H1 (cell line): ENCODE measurements at regions not wholly inside any gene's neighbourhood (a gene's known extent, or its start where the extent isn't known, plus 50 kb on each side); places are given as distances from the start of the nearest gene placed in this dataset.

Source experiments
- CTCF ChIA-PET: fragments of 300-600 bp; sonication (Branson Sonifier 250); formaldehyde crosslinking; loops from one replicate; lab custom pipeline; 2021; ENCODE audit not compliant: partially characterized antibody; lab: Charles Lee
- POLR2A ChIA-PET: fragments of 300-600 bp; sonication (Branson Sonifier 250); formaldehyde crosslinking; loops from one replicate; lab custom pipeline; 2021; ENCODE audit warnings: inconsistent platforms; ENCODE audit not compliant: partially characterized antibody; lab: Charles Lee
- DNase-seq, 2 experiments: peaks; one replicate each; pipeline versions ENCODE4 v3.0.0 to v3.0.0-alpha.2; 2010 to 2022; ENCODE audit warnings: low spot score in 2 of 2, low read depth in 1 of 2, mixed read lengths in 1 of 2
- FAIRE-seq: peaks from 2 replicates; lab custom pipeline; 2011; peaks lifted over from hg19 to GRCh38; lab: Jason Lieb, UNC
- H2AFZ ChIP-seq: 2 replicates; pipeline ENCODE4 v1.8.1; 2012; ENCODE audit warnings: low read length, inconsistent platforms
- H2AK5ac ChIP-seq: 2 replicates; pipeline ENCODE4 v1.6.1; 2013; ENCODE audit warnings: low read depth, low read length
- H2BK120ac ChIP-seq: replicated peaks from 2 replicates; pipeline ENCODE3; 2013; ENCODE audit warnings: low read depth, low read length, inconsistent platforms
- H2BK12ac ChIP-seq: 2 replicates; pipeline ENCODE4 v1.6.1; 2013; ENCODE audit warnings: low read depth, low read length
- H2BK15ac ChIP-seq: 2 replicates; pipeline ENCODE4 v1.6.1; 2013; ENCODE audit warnings: low read length
- H2BK20ac ChIP-seq: 2 replicates; pipeline ENCODE4 v1.6.1; 2013; ENCODE audit warnings: low read length
- H2BK5ac ChIP-seq: 2 replicates; pipeline ENCODE4 v1.6.1; 2013; ENCODE audit warnings: low read depth, low read length
- H3K14ac ChIP-seq: 2 replicates; pipeline ENCODE4 v1.6.1; 2013; ENCODE audit warnings: inconsistent platforms; ENCODE audit not compliant: insufficient read length
- H3K18ac ChIP-seq: 2 replicates; pipeline ENCODE4 v1.6.1; 2013; ENCODE audit warnings: low read length; ENCODE audit errors: extremely low read depth
- H3K23ac ChIP-seq: 2 replicates; pipeline ENCODE4 v1.6.1; 2013; ENCODE audit warnings: inconsistent platforms; ENCODE audit not compliant: insufficient read length
- H3K23me2 ChIP-seq: 2 replicates; pipeline ENCODE4 v1.6.1; 2013; ENCODE audit warnings: low read depth, low read length
- H3K27ac ChIP-seq: 2 replicates; pipeline ENCODE4 v1.6.1; 2011; ENCODE audit warnings: low read depth, low read length, inconsistent platforms
- H3K27me3 ChIP-seq, 4 experiments: replicated peaks in 1 of 4; 1 replicate in 1 of 4; 2 replicates in 3 of 4; pipeline versions ENCODE4 v1.6.1 to v1.8.1; 2011 to 2013; ENCODE audit warnings: low read length in 3 of 4, mild to moderate bottlenecking in 3 of 4, inconsistent platforms in 2 of 4, mixed read lengths in 2 of 4, moderate library complexity in 1 of 4; ENCODE audit not compliant: control insufficient read depth in 3 of 4, insufficient read depth in 3 of 4; ENCODE audit errors: extremely low read depth in 1 of 4
- H3K36me3 ChIP-seq, 4 experiments: 2 replicates each; pipeline versions ENCODE4 v1.6.1 to v1.8.1; 2011 to 2013; ENCODE audit warnings: mild to moderate bottlenecking in 4 of 4, low read length in 3 of 4, moderate library complexity in 2 of 4, control low read depth in 1 of 4, inconsistent platforms in 1 of 4; ENCODE audit not compliant: insufficient read depth in 4 of 4, control insufficient read depth in 2 of 4
- H3K4ac ChIP-seq: replicated peaks from 2 replicates; pipeline ENCODE3; 2013; ENCODE audit warnings: low read length, low read depth, mixed read lengths, inconsistent platforms; ENCODE audit not compliant: insufficient read length
- H3K4me1 ChIP-seq, 4 experiments: replicated peaks in 1 of 4; 1 replicate in 1 of 4; 2 replicates in 3 of 4; pipeline versions ENCODE4 v1.6.1 to v1.8.1; 2011 to 2013; ENCODE audit warnings: low read length in 3 of 4, inconsistent platforms in 2 of 4, mixed read lengths in 1 of 4; ENCODE audit not compliant: insufficient read depth in 4 of 4, control insufficient read depth in 3 of 4
- H3K4me2 ChIP-seq, 2 experiments: 2 replicates each; pipeline versions ENCODE4 v1.6.1 to v1.8.1; 2011 to 2013; ENCODE audit warnings: low read depth in 2 of 2, low read length in 2 of 2, control low read depth in 1 of 2, inconsistent platforms in 1 of 2, mild to moderate bottlenecking in 1 of 2; ENCODE audit not compliant: insufficient read depth in 1 of 2
- H3K4me3 ChIP-seq, 4 experiments: fragments of 200-600, 300-600 bp in 1 of 4; sonication (generic), shearing (Covaris generic), sonication (Bioruptor Twin) in 1 of 4; 2 replicates each; pipeline versions ENCODE4 v1.5.1 to v1.8.1; 2011 to 2016; ENCODE audit warnings: low read length in 4 of 4, low read depth in 3 of 4, control low read depth in 2 of 4, inconsistent platforms in 2 of 4, mild to moderate bottlenecking in 2 of 4, mixed read lengths in 1 of 4, moderate library complexity in 1 of 4; ENCODE audit not compliant: insufficient read depth in 2 of 4; ENCODE audit errors: extremely low read depth in 1 of 4
- H3K56ac ChIP-seq: replicated peaks from 2 replicates; pipeline ENCODE3; 2013; ENCODE audit warnings: low read depth, mild to moderate bottlenecking, mixed read lengths, low read length, inconsistent platforms; ENCODE audit not compliant: insufficient read length
- H3K79me1 ChIP-seq: 2 replicates; pipeline ENCODE4 v1.6.1; 2013; ENCODE audit warnings: low read depth, low read length, control low read depth
- H3K79me2 ChIP-seq, 2 experiments: 2 replicates each; pipeline versions ENCODE4 v1.6.1 to v1.8.1; 2012 to 2013; ENCODE audit warnings: low read length in 2 of 2, mild to moderate bottlenecking in 2 of 2, inconsistent platforms in 1 of 2; ENCODE audit not compliant: insufficient read depth in 2 of 2, control insufficient read depth in 1 of 2
- H3K9ac ChIP-seq, 4 experiments: replicated peaks in 1 of 4; 1 replicate in 1 of 4; 2 replicates in 3 of 4; pipeline versions ENCODE4 v1.6.1 to v1.8.1; 2011 to 2013; ENCODE audit warnings: low read depth in 3 of 4, low read length in 3 of 4, control low read depth in 2 of 4, mild to moderate bottlenecking in 2 of 4, moderate library complexity in 2 of 4, inconsistent platforms in 1 of 4; ENCODE audit errors: extremely low read depth in 1 of 4
- H3K9me3 ChIP-seq, 2 experiments: 2 replicates each; pipeline versions ENCODE4 v1.6.1 to v1.8.1; 2012 to 2013; ENCODE audit warnings: mild to moderate bottlenecking in 2 of 2, moderate library complexity in 2 of 2, control low read depth in 1 of 2, inconsistent platforms in 1 of 2, low read depth in 1 of 2, low read length in 1 of 2, mixed read lengths in 1 of 2; ENCODE audit not compliant: insufficient read depth in 2 of 2
- H4K20me1 ChIP-seq, 2 experiments: replicated peaks in 1 of 2; 2 replicates each; pipeline versions ENCODE3 to v1.8.1; 2011 to 2013; ENCODE audit warnings: inconsistent platforms in 2 of 2, low read length in 2 of 2, mild to moderate bottlenecking in 1 of 2; ENCODE audit not compliant: insufficient read depth in 2 of 2, control insufficient read depth in 1 of 2
- H4K5ac ChIP-seq: 2 replicates; pipeline ENCODE4 v1.6.1; 2013; ENCODE audit warnings: low read length, low read depth, mixed read lengths, inconsistent platforms; ENCODE audit not compliant: insufficient read length
- H4K8ac ChIP-seq: 2 replicates; pipeline ENCODE4 v1.8.0; 2013; ENCODE audit warnings: mild to moderate bottlenecking, moderate library complexity, low read length, inconsistent platforms; ENCODE audit not compliant: insufficient read depth; ENCODE audit errors: extremely low read depth
- H4K91ac ChIP-seq: replicated peaks from 2 replicates; pipeline ENCODE3; 2013; ENCODE audit warnings: low read length, mixed read lengths, inconsistent platforms; ENCODE audit not compliant: insufficient read length
- CTBP2 ChIP-seq: IDR thresholded peaks from 2 replicates; pipeline ENCODE4 v1.7.0; 2011; ENCODE audit warnings: borderline replicate concordance, mild to moderate bottlenecking, moderate library complexity, mixed read lengths, low read length; ENCODE audit not compliant: insufficient read depth, insufficient read length
- WGBS, 2 experiments: shearing (Covaris generic) in 1 of 2; methylation state at CpG; one replicate each; pipeline versions ENCODE4 v1.1.6 to v1.1.7; 2013 to 2015; ENCODE audit warnings: low lambda C conversion rate in 2 of 2, mixed read lengths in 2 of 2, inconsistent platforms in 1 of 2, low coverage in 1 of 2, missing lambda C conversion rate in 1 of 2; ENCODE audit not compliant: insufficient replicate concordance in 2 of 2, insufficient coverage in 1 of 2, insufficient read length in 1 of 2; ENCODE audit errors: extremely low coverage in 1 of 2, missing lambda C conversion rate in 1 of 2; 5-methylcytosine and 5-hydroxymethylcytosine counted together

DNA sequence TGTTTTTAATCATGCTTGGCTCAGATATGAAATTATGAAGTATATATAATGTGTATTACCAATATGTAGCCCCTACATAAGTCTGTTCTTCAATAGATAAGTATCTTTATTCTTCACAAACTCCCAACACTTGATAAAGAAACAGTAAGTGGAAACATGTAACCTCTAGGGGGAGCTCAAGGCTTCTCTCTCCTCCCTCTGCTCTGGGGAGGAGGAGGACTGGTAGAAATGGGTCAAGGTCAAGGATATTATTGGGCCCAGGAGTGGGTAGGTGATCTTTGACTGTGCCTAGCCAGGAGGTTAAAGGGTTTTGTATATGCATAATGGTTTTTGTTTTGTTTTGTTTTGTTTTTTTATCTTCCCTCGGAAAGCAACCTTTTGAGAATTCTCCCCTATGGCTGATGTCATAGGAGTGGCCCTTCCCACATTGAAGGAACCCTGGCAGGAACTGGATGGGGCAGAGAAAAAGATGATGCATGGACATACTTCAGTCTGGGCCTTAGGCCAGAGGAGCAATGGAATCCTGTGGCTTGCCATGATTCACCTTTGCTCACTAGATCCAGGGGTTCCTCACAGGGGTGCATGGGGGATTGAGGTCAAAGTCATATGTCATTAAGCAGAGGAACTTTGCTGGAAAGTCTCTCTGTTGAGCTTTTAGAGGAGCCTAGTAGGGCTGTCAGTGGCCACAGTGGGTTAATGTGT is 460.3 kb downstream of the MID1IP1 start:
- CTCF ChIA-PET = interaction anchor here (0.7 to 2.3 kb wide), 8 partner anchors 14 to 353 kb away, joined by 3 to 7 read pairs (median 4); no protein-coding TSS in a partner anchor
- Histone ChIP-seq H2AK5ac (no peak overlapping the region), H3K27me3 (no peaks in the 10 kb centered on the region), H3K4me3 (no peak overlapping the region), H3K23ac (no peak overlapping the region), H2AFZ (no peak overlapping the region), H2BK12ac (no peak overlapping the region), H2BK5ac (no peak overlapping the region), H3K56ac (no peak overlapping the region), H2BK20ac (no peak overlapping the region), H4K8ac (no peak overlapping the region), H3K4me1 (no peaks in the 10 kb centered on the region), H3K9ac (no peak overlapping the region), H2BK15ac (no peak overlapping the region), H3K79me2 (no peaks in the 10 kb centered on the region), H4K91ac (no peak overlapping the region), H3K79me1 (no peaks in the 10 kb centered on the region), H2BK120ac (no peak overlapping the region), H3K9me3 (no peaks in the 10 kb centered on the region), H3K18ac (no peak overlapping the region), H3K23me2 (no peaks in the 10 kb centered on the region), H3K14ac (no peak overlapping the region), H3K4ac (no peak overlapping the region), H4K5ac (no peak overlapping the region), H4K20me1 (no peaks in the 10 kb centered on the region), H3K36me3 (no peaks in the 10 kb centered on the region), H3K4me2 (no peak overlapping the region), H3K27ac (no peak overlapping the region)
- 100% methylated on average over 1 of the region's 1 CpG; no CpG with 5 or more reads in 1 of the 2 experiments for WGBS, 2 experiments
- FAIRE-seq (no peak), DNase-seq (no peak)
- POLR2A ChIA-PET = no interaction called here
- TF ChIP-seq CTBP2 = no peak
